HG03064 (cell line): ENCODE measurements at regions not wholly inside any gene's neighbourhood (a gene's known extent, or its start where the extent isn't known, plus 50 kb on each side); places are given as distances from the start of the nearest gene placed in this dataset.
"Not testable (repeated sequence)": the region's sequence is repeated elsewhere in the genome, so short reads cannot be mapped to it uniquely, and the experiment has no call there.

Source experiments
- ATAC-seq: cut with Tn5 transposase; IDR thresholded peaks from one replicate; pipeline ENCODE4 v1.9.1; 2021; ENCODE audit warnings: low read depth; ENCODE audit not compliant: unreplicated experiment

DNA sequence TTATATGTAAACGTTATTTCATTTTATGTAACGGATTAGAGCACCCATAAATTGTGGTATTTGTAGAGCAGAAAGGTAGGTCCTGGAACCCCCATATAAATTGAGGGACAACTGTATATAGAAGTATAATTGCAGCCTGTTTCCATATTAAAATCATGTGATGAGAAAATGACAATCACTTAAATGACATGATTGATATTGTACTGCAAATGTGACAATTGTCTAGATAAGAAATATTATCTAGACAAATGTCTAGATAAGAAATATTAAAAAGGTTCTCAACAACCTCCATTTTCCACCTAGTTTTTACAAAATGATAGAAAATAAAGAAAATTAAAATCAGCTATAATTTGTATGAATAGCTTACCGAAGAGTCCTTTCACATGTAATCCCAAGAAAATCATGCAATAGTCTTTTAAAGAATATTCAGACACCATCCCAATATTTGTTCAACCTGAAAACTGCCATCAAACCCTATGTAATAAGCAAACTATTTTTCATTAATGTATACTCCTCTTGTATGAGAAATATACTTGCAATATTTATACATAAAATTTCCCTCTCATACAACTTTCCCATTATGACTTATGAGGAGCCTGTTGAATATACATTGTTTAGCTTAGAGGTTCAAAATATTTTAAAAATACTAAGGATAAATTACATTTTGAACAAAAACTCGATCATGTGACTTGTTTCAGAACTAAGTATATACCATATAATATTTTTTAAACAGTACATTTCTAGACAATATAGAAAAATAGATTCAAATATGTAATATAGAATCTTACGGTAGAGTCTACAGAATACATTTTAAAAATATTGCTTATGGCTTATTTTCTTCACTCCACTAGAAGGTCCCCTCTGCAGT is 153.2 kb downstream of the CRPPA start:
- ATAC-seq, result no peak

DNA sequence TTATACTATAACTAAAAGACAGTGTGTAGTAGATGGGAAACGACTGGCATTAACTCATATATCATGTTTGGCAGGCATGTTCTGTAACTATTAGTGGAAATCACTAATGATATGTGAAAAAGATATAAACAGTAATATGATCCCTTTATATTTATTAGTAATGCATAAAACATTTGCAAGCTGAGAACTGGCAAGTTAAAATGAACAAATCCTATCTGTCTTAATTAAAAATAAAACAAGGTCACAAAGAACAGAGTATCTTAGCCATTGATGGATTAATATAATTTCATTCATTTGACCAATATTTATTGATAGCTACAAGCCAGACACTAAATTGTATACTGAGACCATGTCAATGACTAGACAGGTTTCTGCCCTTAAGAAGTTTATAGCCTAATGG is 154.5 kb downstream of the CRPPA start:
- no peak for ATAC-seq

DNA sequence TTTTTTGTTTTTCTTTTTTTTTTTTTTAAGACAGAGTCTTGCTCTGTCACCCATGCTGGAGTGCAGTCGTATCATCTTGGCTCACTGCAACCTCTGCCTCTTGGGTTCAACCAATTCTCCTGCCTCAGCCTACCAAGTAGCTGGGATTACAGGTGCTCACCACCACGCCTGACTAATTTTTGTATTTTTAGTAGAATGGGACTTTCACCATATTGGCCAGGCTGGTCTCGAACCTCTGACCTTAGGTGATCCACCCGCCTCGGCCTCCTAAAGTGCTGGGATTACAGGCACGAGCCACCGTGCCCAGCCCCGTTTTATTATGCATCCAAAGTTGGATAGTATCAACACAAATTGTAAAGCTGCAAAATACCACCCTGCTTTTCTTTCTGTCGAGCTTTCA is 154.9 kb downstream of the CRPPA start:
- ATAC-seq, result not testable (repeated sequence)

DNA sequence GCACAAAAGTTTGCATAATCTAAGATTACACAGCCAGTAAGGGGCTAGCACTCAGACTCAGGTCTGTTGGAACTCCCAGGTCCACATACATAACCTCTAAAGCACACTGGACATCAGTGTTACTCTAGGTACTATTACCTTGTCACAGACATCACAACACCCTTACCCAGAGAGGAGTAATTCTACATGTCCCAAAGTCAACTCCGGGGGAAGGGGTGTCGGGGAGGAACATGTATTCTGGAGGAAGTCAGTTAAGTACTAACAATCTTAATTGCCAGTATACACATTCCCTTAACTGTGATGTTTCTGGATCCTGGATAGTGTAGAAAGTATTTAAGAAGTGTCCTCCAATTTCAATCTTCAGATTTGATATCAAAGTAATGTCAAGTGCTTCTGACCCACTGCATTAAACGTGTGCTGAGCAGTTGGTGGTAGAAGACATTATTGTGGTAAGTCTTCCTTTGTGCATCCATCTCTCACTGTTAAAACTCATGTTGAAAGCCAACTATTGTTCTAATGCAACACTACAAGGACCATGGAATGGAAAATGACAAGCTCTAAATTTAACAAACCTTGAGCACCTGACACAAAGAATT is 155.4 kb downstream of the CRPPA start:
- ATAC-seq, result no peak

DNA sequence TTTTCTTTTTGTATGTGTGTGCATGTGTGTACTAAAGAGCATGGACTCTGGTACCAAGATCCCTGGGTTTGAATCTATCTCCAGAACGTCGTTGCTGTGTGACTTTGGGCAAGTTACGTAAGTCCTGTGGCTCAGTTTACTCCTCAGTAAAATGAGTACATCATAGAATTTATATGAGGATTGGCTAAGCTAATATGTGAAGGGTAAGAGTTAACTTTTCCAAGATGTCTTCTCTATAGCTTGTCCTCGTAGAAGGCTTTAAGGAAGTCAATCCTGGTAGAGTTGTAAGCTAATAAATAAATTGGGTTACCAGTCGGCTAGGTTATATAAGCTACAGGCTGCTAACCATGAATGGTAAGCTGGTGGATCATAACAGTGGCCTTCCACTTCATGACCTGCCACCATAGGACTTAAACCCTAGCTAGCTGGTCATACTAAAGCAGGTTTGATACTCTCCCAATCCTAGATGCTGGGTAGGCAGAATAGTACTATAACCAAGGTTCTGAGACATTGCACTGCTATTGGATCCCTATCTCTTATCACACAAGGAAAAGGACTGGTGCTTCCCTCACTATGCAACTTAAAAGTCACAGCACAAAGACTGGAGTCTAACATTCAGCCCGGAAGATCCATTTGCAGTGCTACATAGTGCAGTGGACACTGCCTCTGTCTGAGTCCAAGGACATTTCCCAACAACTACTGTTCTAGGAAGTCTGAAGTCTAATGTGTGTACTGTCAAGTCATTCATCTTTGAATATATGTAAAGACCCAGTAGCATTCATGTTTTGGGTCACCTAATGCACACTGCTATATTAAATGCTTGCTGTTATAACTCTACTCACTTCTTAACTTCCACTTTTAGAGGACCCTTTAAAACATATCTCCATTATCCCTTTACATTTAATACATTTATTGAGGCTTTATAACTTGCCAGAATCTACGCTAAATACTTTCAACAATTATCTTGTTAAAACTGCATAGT is 156.2 kb downstream of the CRPPA start:
- ATAC-seq, result no peak

DNA sequence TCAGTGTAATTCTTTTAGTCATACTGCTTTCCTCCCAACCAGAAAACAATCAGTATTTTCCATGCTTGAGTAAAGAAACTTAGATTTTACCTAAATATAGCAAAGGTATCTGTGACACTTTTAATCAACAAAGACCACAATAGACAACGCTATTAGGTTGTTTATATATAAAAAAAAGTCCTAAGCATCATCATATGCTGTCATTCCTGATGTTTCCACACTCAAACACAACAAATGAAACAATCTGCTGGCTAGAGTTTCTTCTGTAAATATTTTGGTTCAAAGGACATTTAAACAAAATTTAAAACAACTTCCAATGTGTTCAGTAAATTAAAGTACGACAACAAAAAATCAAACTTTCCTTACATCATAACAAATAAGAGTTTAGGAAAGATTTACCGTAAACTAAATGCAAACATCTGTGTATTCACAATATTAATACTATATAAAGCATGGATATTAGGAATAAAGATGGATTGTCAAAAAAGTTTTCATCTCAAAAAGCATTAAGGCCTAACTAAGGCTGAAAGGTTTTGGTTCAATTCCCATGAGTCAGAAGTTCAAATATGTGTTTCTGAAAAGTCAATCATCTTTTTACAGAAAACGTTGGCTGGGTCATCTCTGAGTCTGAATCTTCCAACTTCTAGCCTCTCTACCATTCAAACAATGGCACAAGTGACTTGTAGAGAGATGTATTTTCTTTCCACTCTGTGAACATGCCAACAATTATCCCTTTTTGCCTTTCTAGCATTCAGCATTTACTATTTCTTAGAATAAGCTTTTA is 157.1 kb downstream of the CRPPA start:
- no peak for ATAC-seq

DNA sequence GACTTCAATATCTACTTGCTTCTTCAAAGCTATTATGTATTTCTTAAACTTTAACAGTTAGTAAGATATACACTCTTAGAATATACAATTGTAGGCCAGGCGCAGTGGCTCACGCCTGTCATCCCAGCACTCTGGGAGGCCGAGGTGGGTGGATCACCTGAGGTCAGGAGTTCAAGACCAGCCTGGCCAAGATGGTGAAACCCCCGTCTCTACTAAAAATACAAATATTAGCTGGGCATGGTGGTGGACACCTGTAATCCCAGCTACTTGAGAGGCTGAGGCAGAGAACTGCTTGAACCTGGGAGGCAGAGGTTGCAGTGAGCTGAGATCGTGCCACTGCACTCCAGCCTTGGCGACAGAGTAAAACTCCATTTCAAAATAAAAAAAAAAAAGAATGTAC is 158.0 kb downstream of the CRPPA start:
- ATAC-seq, result not testable (repeated sequence)

DNA sequence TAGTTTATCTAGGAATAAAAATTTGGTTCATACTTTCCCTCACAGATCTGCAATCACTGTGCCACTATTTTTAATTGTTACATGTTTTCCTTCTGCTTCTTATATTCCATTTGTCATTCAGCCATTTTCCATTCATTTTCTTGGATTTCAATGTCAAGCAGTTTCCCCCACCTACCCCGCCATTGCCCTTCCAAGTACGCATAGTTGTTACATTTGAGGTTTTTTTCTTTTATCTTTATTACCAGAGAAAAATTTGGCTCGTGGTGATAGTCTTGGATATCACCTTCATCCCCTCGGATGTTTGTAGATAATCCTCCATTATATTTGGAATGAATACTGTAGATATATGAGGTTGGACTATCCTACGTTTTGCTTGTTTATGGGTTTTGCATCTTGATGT is 159.7 kb downstream of the CRPPA start:
- ATAC-seq, result no peak

DNA sequence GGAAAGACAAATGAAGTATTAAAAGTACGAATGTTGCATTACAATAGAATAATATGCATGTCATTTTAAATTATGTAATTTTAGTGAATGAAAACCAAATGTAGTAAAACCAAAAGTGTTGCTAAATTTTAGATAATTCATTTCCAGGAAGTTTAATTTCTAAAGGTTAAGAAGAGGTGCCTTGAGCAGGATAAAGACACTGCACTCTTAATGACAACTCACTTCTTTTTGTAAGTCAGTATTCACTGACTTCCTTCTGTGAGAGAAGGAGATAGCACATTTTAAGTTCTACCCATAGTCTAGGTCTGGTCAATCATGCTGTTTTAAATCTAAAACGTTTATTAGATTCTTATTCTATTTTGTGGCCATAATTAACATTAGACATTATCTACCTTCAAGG is 160.2 kb downstream of the CRPPA start:
- no peak for ATAC-seq

DNA sequence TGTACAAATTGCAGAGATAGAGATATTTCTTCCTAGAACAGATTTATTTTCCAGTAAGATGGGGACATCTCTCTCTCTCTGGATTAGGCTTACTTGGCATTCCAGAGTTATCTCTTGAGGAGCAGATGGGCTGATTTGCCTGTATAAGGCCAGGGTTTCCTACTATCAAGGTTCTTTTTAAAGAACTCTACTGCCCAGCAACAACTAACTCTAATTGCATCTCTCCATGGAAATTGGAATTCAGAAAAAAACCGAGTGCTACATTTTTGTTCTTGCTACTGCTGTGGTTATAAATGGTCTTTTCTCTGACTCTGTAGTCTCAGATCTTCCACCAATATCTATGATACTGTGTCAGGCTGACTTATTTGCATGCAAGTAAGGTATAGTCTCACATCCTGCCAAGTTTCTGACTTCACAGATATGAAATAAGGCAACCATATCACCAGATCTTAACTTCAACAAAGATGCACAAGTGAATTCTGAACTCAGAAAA is 161.1 kb downstream of the CRPPA start:
- no peak for ATAC-seq

DNA sequence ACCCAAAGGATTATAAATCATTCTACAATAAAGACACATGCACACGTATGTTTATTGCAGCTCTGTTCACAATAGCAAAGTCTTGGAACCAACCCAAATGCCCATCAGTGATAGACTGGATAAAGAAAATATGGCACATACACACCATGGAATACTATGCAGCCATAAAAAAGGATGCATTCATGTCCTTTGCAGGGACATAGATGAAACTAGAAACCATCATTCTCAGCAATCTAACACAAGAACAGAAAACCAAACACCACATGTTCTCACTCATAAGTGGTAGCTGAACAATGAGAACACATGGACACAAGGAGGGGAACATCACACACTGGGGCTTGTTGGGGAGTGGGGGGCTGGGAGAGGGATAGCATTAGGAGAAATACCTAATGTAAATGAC is 164.9 kb downstream of the CRPPA start:
- not testable (repeated sequence) for ATAC-seq

DNA sequence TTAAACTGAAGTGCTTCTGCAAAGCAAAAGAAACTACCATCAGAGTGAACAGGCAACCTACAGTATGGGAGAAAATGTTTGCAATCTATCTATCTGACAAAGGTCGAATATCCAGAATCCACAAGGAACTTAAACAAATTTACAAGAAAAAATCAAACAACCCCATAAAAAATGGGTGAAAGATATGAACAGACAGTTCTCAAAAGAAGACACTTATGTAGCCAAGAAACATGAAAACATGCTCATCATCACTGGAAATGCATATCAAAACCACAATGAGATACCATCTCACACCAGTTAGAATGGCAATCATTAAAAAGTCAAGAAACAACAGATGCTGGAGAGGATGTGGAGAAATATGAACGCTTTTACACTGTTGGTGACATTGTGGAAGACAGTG is 165.4 kb downstream of the CRPPA start:
- ATAC-seq, result not testable (repeated sequence)

DNA sequence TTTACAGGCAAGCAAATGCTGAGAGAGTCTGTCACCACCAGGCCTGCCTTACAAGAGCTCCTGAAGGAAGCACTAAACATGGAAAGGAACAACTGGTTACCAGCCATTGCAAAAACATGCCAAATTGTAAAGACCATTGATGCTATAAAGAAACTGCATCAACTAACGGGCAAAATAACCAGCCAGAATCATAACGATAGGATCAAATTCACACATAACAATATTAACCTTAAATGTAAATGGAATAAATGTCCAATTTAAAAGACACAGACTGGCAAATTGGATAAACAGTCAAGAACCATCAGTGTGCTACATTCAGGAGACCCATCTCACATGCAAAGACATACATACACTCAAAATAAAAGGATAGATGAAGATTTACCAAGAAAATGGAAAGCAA is 170.7 kb downstream of the CRPPA start:
- ATAC-seq, result not testable (repeated sequence)

DNA sequence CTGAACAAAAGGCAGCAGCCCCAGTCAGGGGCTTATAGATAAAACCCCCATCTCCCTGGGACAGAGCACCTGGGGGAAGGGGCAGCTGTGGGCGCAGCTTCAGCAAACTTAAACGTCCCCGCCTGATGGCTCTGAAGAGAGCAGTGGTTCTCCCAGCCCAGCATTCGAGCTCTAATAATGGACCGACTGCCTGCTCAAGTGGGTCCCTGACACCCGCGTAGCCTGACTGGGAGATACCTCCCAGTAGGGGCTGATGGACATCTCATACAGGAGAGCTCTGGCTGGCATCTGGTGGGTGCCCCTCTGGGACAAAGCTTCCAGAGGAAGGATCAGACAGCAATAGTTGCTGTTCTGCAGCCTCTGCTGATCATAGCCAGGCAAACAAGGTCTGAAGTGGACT is 172.1 kb downstream of the CRPPA start:
- not testable (repeated sequence) for ATAC-seq

DNA sequence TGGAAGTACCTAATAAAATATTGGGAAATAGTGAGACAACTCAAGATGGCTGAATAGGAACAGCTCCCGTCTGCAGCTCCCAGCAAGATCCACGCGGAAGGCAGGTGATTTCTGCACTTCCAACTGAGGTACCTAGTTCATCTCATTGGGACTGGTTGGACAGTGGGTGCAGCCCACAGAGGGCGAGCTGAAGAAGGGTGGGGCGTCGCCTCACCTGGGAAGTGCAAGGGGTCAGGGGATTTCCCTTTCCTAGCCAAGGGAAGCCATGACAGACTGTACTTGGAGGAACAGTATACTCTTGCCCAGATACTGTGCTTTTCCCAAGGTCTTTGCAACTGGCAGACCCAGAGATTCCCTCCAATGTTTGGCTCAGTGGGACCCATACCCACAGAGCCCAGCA is 172.8 kb downstream of the CRPPA start:
- ATAC-seq, result not testable (repeated sequence)

DNA sequence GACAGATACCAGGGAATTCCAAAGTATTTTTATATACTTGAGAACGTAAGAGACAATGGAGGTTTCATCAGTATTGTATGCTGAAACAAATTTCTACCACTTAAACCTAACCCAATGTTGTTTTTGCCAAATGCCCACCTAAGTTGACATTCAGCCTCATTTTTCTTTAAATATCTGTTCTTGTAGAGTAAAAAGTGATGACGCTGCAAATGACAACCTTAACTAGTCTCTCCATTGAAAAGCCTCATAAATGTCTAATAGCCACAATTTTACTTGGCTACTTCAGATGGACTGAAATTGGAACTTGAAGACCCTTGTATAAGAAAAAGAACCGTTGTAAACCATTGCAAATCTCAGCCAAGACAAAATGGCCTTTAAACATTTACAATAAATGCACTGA is 176.9 kb downstream of the CRPPA start:
- ATAC-seq, result no peak

DNA sequence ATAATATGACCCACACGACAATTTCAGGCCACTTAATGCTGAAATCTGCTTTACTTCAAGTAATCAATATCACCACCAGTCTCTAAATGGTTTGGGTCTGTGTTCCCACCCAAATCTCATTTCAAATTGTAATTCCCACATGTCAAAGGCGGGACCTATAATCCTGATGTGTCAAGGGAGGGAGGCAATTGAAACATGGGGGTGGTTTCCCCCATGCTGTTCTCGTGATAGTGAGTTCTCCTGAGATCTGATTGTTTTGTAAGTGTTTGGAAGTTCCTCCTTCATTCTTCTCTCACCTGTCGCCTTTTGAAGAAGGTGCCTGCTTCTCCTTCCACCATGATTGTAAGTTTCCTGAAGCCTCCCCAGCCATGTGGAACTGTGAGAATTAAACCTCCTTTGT is 178.4 kb downstream of the CRPPA start:
- ATAC-seq, result no peak

DNA sequence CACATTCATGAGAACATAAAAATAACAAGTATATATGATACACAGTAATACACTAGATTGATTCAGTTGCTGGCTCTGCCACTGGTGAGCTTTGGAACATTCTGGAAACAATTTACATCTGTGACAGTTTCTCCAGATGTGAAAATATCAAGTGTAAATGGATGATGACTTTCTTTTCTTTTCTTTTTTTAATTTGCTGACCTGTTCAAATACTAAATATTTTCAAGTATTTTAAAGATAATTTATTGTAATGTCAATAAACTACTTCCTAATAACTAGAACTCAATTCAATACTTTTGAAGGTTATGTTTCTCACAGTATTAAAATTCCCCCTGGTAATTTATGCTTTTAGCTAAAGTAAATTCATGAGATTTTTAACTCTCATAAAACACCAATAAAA is 180.3 kb downstream of the CRPPA start:
- ATAC-seq, result no peak

DNA sequence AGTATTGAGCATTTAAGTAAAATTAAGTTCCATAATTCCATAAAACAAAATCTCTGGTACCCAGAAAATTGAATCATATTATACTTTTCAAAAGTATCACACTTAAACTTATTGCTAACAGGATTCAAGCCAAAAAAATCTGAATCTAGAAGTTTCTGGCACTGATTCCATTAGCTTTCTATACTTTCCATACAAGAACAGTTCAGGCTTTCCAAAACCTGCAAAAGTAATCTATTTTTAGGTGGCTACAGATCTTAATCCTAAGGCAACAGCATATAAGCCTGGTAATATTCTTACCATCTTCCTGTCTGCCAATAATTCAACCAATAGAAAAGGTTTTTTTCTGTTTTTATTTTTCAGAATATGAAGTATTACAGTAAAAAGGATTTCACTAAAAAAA is 185.0 kb downstream of the CRPPA start:
- no peak for ATAC-seq
